Aorta (tissue), 5 donors: ENCODE measurements at regions not wholly inside any gene's neighbourhood (a gene's known extent, or its start where the extent isn't known, plus 50 kb on each side); places are given as distances from the start of the nearest gene placed in this dataset.

Source experiments
- ATAC-seq: fragments of 200-7000 bp; cut with Tn5 transposase; one replicate; pipeline ENCODE4 v1.9.1; 2022; ENCODE audit warnings: moderate library complexity; ENCODE audit not compliant: low FRiP score
- DNase-seq, 2 donors: peaks; one replicate each; pipeline ENCODE4 v3.0.0-alpha.2; 2020
- H3K27ac ChIP-seq, 2 donors: one replicate each; pipeline ENCODE4 v1.5.1; 2013; ENCODE audit warnings: low read length in 2 of 2, mild to moderate bottlenecking in 2 of 2, moderate library complexity in 2 of 2, control low read depth in 1 of 2, inconsistent platforms in 1 of 2, low read depth in 1 of 2
- H3K27me3 ChIP-seq, 2 donors: one replicate each; pipeline ENCODE4 v1.6.1; 2013; ENCODE audit warnings: control low read depth in 1 of 2, low read length in 1 of 2, mild to moderate bottlenecking in 1 of 2, moderate library complexity in 1 of 2; ENCODE audit not compliant: insufficient read depth in 2 of 2, control insufficient read depth in 1 of 2
- H3K36me3 ChIP-seq, 2 donors: one replicate each; pipeline ENCODE4 v1.6.1; 2013; ENCODE audit warnings: control low read depth in 1 of 2, low read length in 1 of 2, mild to moderate bottlenecking in 1 of 2; ENCODE audit not compliant: insufficient read depth in 2 of 2, control insufficient read depth in 1 of 2
- H3K4me1 ChIP-seq, 2 donors: one replicate each; pipeline ENCODE4 v1.6.1; 2013; ENCODE audit warnings: low read length in 2 of 2, control low read depth in 1 of 2, mild to moderate bottlenecking in 1 of 2, moderate library complexity in 1 of 2; ENCODE audit not compliant: insufficient read depth in 2 of 2, control insufficient read depth in 1 of 2
- H3K4me3 ChIP-seq, 2 donors: one replicate each; pipeline ENCODE4 v1.5.1; 2013; ENCODE audit warnings: low read length in 2 of 2, control low read depth in 1 of 2, mild to moderate bottlenecking in 1 of 2
- H3K9me3 ChIP-seq: one replicate; pipeline ENCODE4 v1.6.1; 2013; ENCODE audit warnings: mild to moderate bottlenecking, low read length; ENCODE audit not compliant: control insufficient read depth
- WGBS, 2 donors: extraction: QIAGEN DNeasy Blood & Tissue Kit; methylation state at CpG; one replicate each; pipeline ENCODE4 v1.1.7; 2013; 5-methylcytosine and 5-hydroxymethylcytosine counted together
- intact Hi-C, 2 donors: fragments of 100-400 bp; cut with DNase I; formaldehyde crosslinking; loops; one replicate each; pipeline versions ENCODE4 v1.14.2 to v1.15.0; 2022
- donor health status: healthy with polysubstance abuse.
- donor health status: Bipolar disorder and iron deficiency.
- donor health status: DM: no; HTN: no; CAD: no.
- donor health status: DM: no; HTN: no; CAD: no.
- donor health status: DM: yes; HTN: yes; CAD: no.

GRCh38 chr2:121052521-121052920 is 232.5 kb downstream of the TFCP2L1 start:
- 28 to 46% methylated on average over 6 of the region's 6 CpGs for WGBS, 2 donors

GRCh38 chr2:121055088-121055487 is 229.9 kb downstream of the TFCP2L1 start:
- no peaks in the 10 kb centered on the region for H3K9me3 ChIP-seq
- H3K27me3 ChIP-seq, result no peaks in the 10 kb centered on the region
- H3K27ac ChIP-seq, result no peak overlapping the region
- ATAC-seq, result no peak
- DNase-seq, result no peak
- no peaks in the 10 kb centered on the region for H3K36me3 ChIP-seq
- intact Hi-C loops, result loop anchor here in 1 of 2 donors (10.0 kb wide), 1 partner anchor 90 kb away; no protein-coding TSS in a partner anchor
- 87 to 90% methylated on average over 5 of the region's 5 CpGs for WGBS, 2 donors
- no peaks in the 10 kb centered on the region for H3K4me1 ChIP-seq
- H3K4me3 ChIP-seq, result no peak overlapping the region

More at GRCh38 chr2:121052521-121052920, 232.5 kb downstream of the TFCP2L1 start:
- ATAC-seq, result peak; percentile 39
- H3K4me1 ChIP-seq, result no peaks in the 10 kb centered on the region
- no peaks in the 10 kb centered on the region for H3K9me3 ChIP-seq
- H3K36me3 ChIP-seq, result no peaks in the 10 kb centered on the region
- no peak overlapping the region for H3K4me3 ChIP-seq
- no peak for DNase-seq
- H3K27me3 ChIP-seq, result no peaks in the 10 kb centered on the region
- no peak overlapping the region for H3K27ac ChIP-seq
- intact Hi-C loops, result loop anchor here in 1 of 2 donors (10.0 kb wide), 1 partner anchor 88 kb away; no protein-coding TSS in a partner anchor

- H3K36me3 ChIP-seq, result no peaks in the 10 kb centered on the region
- H3K4me3 ChIP-seq, result no peak overlapping the region
- no peak for DNase-seq
- H3K9me3 ChIP-seq, result no peaks in the 10 kb centered on the region
- no peak overlapping the region for H3K27ac ChIP-seq
- ATAC-seq, result no peak
- no peaks in the 10 kb centered on the region for H3K27me3 ChIP-seq
- no peaks in the 10 kb centered on the region for H3K4me1 ChIP-seq
- intact Hi-C loops, result loop anchor here in 1 of 2 donors (10.0 kb wide), 1 partner anchor 91 kb away; no protein-coding TSS in a partner anchor
- WGBS, 2 donors, result 97 to 98% methylated on average over 4 of the region's 4 CpGs
Observed at GRCh38 chr2:121055501-121055900, 229.5 kb downstream of the TFCP2L1 start.

GRCh38 chr2:121058852-121059558 is 226.0 kb downstream of the TFCP2L1 start:
- Histone ChIP-seq H3K9me3 (no peaks in the 10 kb centered on the region), H3K4me1 (no peaks in the 10 kb centered on the region), H3K27me3 (no peaks in the 10 kb centered on the region), H3K36me3 (no peaks in the 10 kb centered on the region), H3K27ac (no peak overlapping the region), H3K4me3 (no peak overlapping the region)
- intact Hi-C loops, result loop anchor here in 1 of 2 donors (10.0 kb wide), 1 partner anchor 94 kb away; no protein-coding TSS in a partner anchor
- ATAC-seq, result no peak
- WGBS, 2 donors, result 82 to 83% methylated on average over 15 of the region's 15 CpGs
- DNase-seq, result no peak

- Histone ChIP-seq H3K36me3 (no peaks in the 10 kb centered on the region), H3K27ac (no peak overlapping the region), H3K4me3 (no peak overlapping the region), H3K4me1 (no peaks in the 10 kb centered on the region), H3K9me3 (no peaks in the 10 kb centered on the region), H3K27me3 (no peaks in the 10 kb centered on the region)
- no peak for ATAC-seq
- intact Hi-C loops, result loop anchor here in 1 of 2 donors (10.0 kb wide), 1 partner anchor 95 kb away; no protein-coding TSS in a partner anchor
- 93 to 96% methylated on average over 9 of the region's 9 CpGs for WGBS, 2 donors
- DNase-seq, result no peak
Observed at GRCh38 chr2:121059651-121060649, 225.1 kb downstream of the TFCP2L1 start.

GRCh38 chr2:121061633-121062032 is 223.4 kb downstream of the TFCP2L1 start:
- DNase-seq, result no peak

GRCh38 chr2:121063471-121063870 is 221.5 kb downstream of the TFCP2L1 start:
- Histone ChIP-seq H3K9me3 (no peaks in the 10 kb centered on the region), H3K36me3 (no peaks in the 10 kb centered on the region), H3K27me3 (no peaks in the 10 kb centered on the region), H3K27ac (no peak overlapping the region), H3K4me3 (no peak overlapping the region), H3K4me1 (no peaks in the 10 kb centered on the region)
- WGBS, 2 donors, result 91 to 96% methylated on average over 3 of the region's 3 CpGs
- ATAC-seq (no peak), DNase-seq (no peak)
- intact Hi-C loops, result no loop called here

More at GRCh38 chr2:121061633-121062032, 223.4 kb downstream of the TFCP2L1 start:
- Histone ChIP-seq H3K4me1 (no peaks in the 10 kb centered on the region), H3K36me3 (no peaks in the 10 kb centered on the region), H3K27ac (no peak overlapping the region), H3K4me3 (no peak overlapping the region), H3K27me3 (no peaks in the 10 kb centered on the region), H3K9me3 (no peaks in the 10 kb centered on the region)
- WGBS, 2 donors, result 86 to 89% methylated on average over 9 of the region's 9 CpGs
- intact Hi-C loops, result no loop called here
- no peak for ATAC-seq

- no peaks in the 10 kb centered on the region for H3K36me3 ChIP-seq
- H3K27ac ChIP-seq, result no peak overlapping the region
- no peaks in the 10 kb centered on the region for H3K4me1 ChIP-seq
- DNase-seq (no peak), ATAC-seq (no peak)
- intact Hi-C loops, result no loop called here
- no peaks in the 10 kb centered on the region for H3K9me3 ChIP-seq
- WGBS, 2 donors, result 89 to 92% methylated on average over 12 of the region's 12 CpGs
- H3K27me3 ChIP-seq, result no peaks in the 10 kb centered on the region
- no peak overlapping the region for H3K4me3 ChIP-seq
Observed at GRCh38 chr2:121064186-121064585, 220.8 kb downstream of the TFCP2L1 start.
